Hematopoietic multipotent progenitor cell treated with erythropoietin and hydrocortisone succinate and interleukin-3 and kit ligand, for 6 days (in vitro differentiated cells): ENCODE measurements at regions not wholly inside any gene's neighbourhood (a gene's known extent, or its start where the extent isn't known, plus 50 kb on each side); places are given as distances from the start of the nearest gene placed in this dataset.
"Not testable (repeated sequence)": the region's sequence is repeated elsewhere in the genome, so short reads cannot be mapped to it uniquely, and the experiment has no call there.

Experiments
- DNase-seq: peaks from one replicate; pipeline ENCODE4 v3.0.0-alpha.2; 2015

- DNase-seq, result not testable (repeated sequence)
These were observed 75.1 kb downstream of the KBTBD2 start for GRCh38 chr7:32816409-32816948.

- not testable (repeated sequence) for DNase-seq
These were observed 76.8 kb downstream of the KBTBD2 start for GRCh38 chr7:32814779-32815178.

- no peak for DNase-seq
These were observed 81.7 kb downstream of the KBTBD2 start for GRCh38 chr7:32809871-32810270.

GRCh38 chr7:32809347-32809746 lies 82.2 kb downstream of the KBTBD2 start:
- DNase-seq, result no peak

GRCh38 chr7:32803406-32804141 lies 88.0 kb downstream of the KBTBD2 start:
- no peak for DNase-seq

GRCh38 chr7:32802305-32802910 lies 89.2 kb downstream of the KBTBD2 start:
- no peak for DNase-seq

GRCh38 chr7:32793053-32793452 lies 98.5 kb downstream of the KBTBD2 start:
- not testable (repeated sequence) for DNase-seq

GRCh38 chr7:32790766-32791430 lies 100.7 kb downstream of the KBTBD2 start:
- not testable (repeated sequence) for DNase-seq

GRCh38 chr7:32789266-32789665 lies 102.3 kb downstream of the KBTBD2 start:
- not testable (repeated sequence) for DNase-seq

- DNase-seq, result not testable (repeated sequence)
These were observed 103.4 kb downstream of the KBTBD2 start for GRCh38 chr7:32788174-32788573.

- not testable (repeated sequence) for DNase-seq
These were observed 106.1 kb downstream of the KBTBD2 start for GRCh38 chr7:32785365-32785944.

- not testable (repeated sequence) for DNase-seq
These were observed 111.7 kb downstream of the KBTBD2 start for GRCh38 chr7:32779895-32780294.

GRCh38 chr7:32779167-32779566 lies 112.4 kb downstream of the KBTBD2 start:
- no peak for DNase-seq

GRCh38 chr7:32777041-32777666 lies 114.4 kb downstream of the KBTBD2 start:
- not testable (repeated sequence) for DNase-seq

- not testable (repeated sequence) for DNase-seq
These were observed 115.2 kb downstream of the KBTBD2 start for GRCh38 chr7:32776318-32776717.

GRCh38 chr7:32775809-32776208 lies 115.8 kb downstream of the KBTBD2 start:
- DNase-seq, result not testable (repeated sequence)

- DNase-seq, result no peak
These were observed 117.0 kb downstream of the KBTBD2 start for GRCh38 chr7:32774541-32774951.

GRCh38 chr7:32768866-32769510 lies 122.6 kb downstream of the KBTBD2 start:
- DNase-seq, result not testable (repeated sequence)

- not testable (repeated sequence) for DNase-seq
These were observed 123.2 kb downstream of the KBTBD2 start for GRCh38 chr7:32768338-32768737.

- peak; percentile 61 for DNase-seq
These were observed 125.8 kb downstream of the KBTBD2 start for GRCh38 chr7:32765649-32766251.

- peak; percentile 15 for DNase-seq
These were observed 126.4 kb downstream of the KBTBD2 start for GRCh38 chr7:32765185-32765584.

GRCh38 chr7:32762925-32763293 lies 128.7 kb downstream of the KBTBD2 start:
- DNase-seq, result peak; percentile 16
